WTC11 (cell line): ENCODE measurements at regions not wholly inside any gene's neighbourhood (a gene's known extent, or its start where the extent isn't known, plus 50 kb on each side); places are given as distances from the start of the nearest gene placed in this dataset.

Experiments used
- CDX4 ChIP-seq: fragments of 250-450 bp; sonication (Bioruptor Pico); IDR thresholded peaks from 2 replicates; pipeline ENCODE4 v1.9.0; 2021; ENCODE audit warnings: moderate library complexity, mild to moderate bottlenecking, inconsistent platforms, borderline replicate concordance
- CTCF ChIP-seq: fragments of 200-600 bp; IDR thresholded peaks from 2 replicates; pipeline ENCODE4 v1.8.0; 2022; ENCODE audit warnings: antibody characterized with exemption
- PREB ChIP-seq: sonication (generic); formaldehyde crosslinking; IDR thresholded peaks from 2 replicates; pipeline ENCODE4 v1.8.1; 2022; ENCODE audit warnings: mild to moderate bottlenecking, missing genetic modification reagents, moderate library complexity, borderline replicate concordance
- SMAD3 ChIP-seq: sonication (generic); formaldehyde crosslinking; IDR thresholded peaks from 2 replicates; pipeline ENCODE4 v1.8.0; 2022; ENCODE audit warnings: missing genetic modification reagents, mild to moderate bottlenecking, borderline replicate concordance
- SP1 ChIP-seq: sonication (generic); formaldehyde crosslinking; conservative IDR thresholded peaks from 2 replicates; pipeline ENCODE4 v1.8.1; 2022; ENCODE audit warnings: missing genetic modification reagents
- ZNF512 ChIP-seq: sonication (generic); formaldehyde crosslinking; IDR thresholded peaks from 2 replicates; pipeline ENCODE4 v1.8.1; 2022; ENCODE audit warnings: missing genetic modification reagents, borderline replicate concordance
- ZNF532 ChIP-seq: fragments of 250-450 bp; sonication (Bioruptor Pico); IDR thresholded peaks from 2 replicates; pipeline ENCODE4 v1.9.0; 2021; ENCODE audit warnings: mild to moderate bottlenecking, borderline replicate concordance

- no peak for TF ChIP-seq CTCF
- no peak for TF ChIP-seq SMAD3
- TF ChIP-seq ZNF532: no peak
- TF ChIP-seq ZNF512 (CRISPR knock-in tag): no peak
- TF ChIP-seq SP1 (CRISPR knock-in tag): no peak
- TF ChIP-seq CDX4 (CRISPR knock-in tag): no peak
- no peak for TF ChIP-seq PREB (CRISPR knock-in tag)
Measured at GRCh38 chr20:57065646-57066045, 200.8 kb downstream of the BMP7 start.
